Trophoblast cell (in vitro differentiated cells and primary cell): ENCODE measurements at regions not wholly inside any gene's neighbourhood (a gene's known extent, or its start where the extent isn't known, plus 50 kb on each side); places are given as distances from the start of the nearest gene placed in this dataset.

Source experiments
- DNase-seq, 2 donors: peaks; one replicate each; pipeline ENCODE4 v3.0.0-alpha.2; 2016
- H2AFZ ChIP-seq: 2 replicates; pipeline ENCODE4 v1.6.1; 2013; ENCODE audit warnings: low read length, moderate library complexity, mild to moderate bottlenecking; ENCODE audit not compliant: insufficient read depth, poor library complexity
- H2AK5ac ChIP-seq: 2 replicates; pipeline ENCODE4 v1.6.1; 2013; ENCODE audit warnings: mild to moderate bottlenecking, low read length
- H2BK120ac ChIP-seq: 2 replicates; pipeline ENCODE4 v1.6.1; 2013; ENCODE audit warnings: low read length, mild to moderate bottlenecking, moderate library complexity; ENCODE audit not compliant: insufficient read depth, poor library complexity
- H2BK12ac ChIP-seq: 2 replicates; pipeline ENCODE4 v1.6.1; 2013; ENCODE audit warnings: mild to moderate bottlenecking, low read length, moderate library complexity
- H2BK5ac ChIP-seq: 2 replicates; pipeline ENCODE4 v1.6.1; 2013; ENCODE audit warnings: low read length, low read depth, moderate library complexity, mild to moderate bottlenecking; ENCODE audit not compliant: poor library complexity
- H3K14ac ChIP-seq: 2 replicates; pipeline ENCODE4 v1.6.1; 2013; ENCODE audit warnings: mild to moderate bottlenecking, low read length
- H3K18ac ChIP-seq: 2 replicates; pipeline ENCODE4 v1.6.1; 2013; ENCODE audit warnings: mild to moderate bottlenecking, low read length
- H3K23ac ChIP-seq: 2 replicates; pipeline ENCODE4 v1.6.1; 2013; ENCODE audit warnings: low read length
- H3K27ac ChIP-seq: 2 replicates; pipeline ENCODE4 v1.5.1; 2013; ENCODE audit warnings: low read depth, mild to moderate bottlenecking, inconsistent platforms, low read length, moderate library complexity
- H3K27me3 ChIP-seq: 2 replicates; pipeline ENCODE4 v1.6.1; 2013; ENCODE audit warnings: inconsistent platforms, mild to moderate bottlenecking, low read length, moderate library complexity; ENCODE audit not compliant: insufficient read depth
- H3K36me3 ChIP-seq, 2 experiments: 1 replicate in 1 of 2; 2 replicates in 1 of 2; pipeline ENCODE4 v1.6.1; 2013; ENCODE audit warnings: low read length in 2 of 2, mild to moderate bottlenecking in 2 of 2, moderate library complexity in 1 of 2; ENCODE audit not compliant: insufficient read depth in 2 of 2, control insufficient read depth in 1 of 2
- H3K4ac ChIP-seq: 2 replicates; pipeline ENCODE4 v1.6.1; 2013; ENCODE audit warnings: low read depth, mild to moderate bottlenecking, low read length, moderate library complexity
- H3K4me1 ChIP-seq, 2 experiments: 1 replicate in 1 of 2; 2 replicates in 1 of 2; pipeline ENCODE4 v1.6.1; 2013; ENCODE audit warnings: low read length in 2 of 2, mild to moderate bottlenecking in 2 of 2, moderate library complexity in 1 of 2; ENCODE audit not compliant: insufficient read depth in 2 of 2, control insufficient read depth in 1 of 2
- H3K4me2 ChIP-seq: 2 replicates; pipeline ENCODE4 v1.6.1; 2013; ENCODE audit warnings: inconsistent platforms, mild to moderate bottlenecking, low read length, moderate library complexity
- H3K4me3 ChIP-seq: 2 replicates; pipeline ENCODE4 v1.5.1; 2013; ENCODE audit warnings: mild to moderate bottlenecking, low read depth, low read length, inconsistent platforms
- H3K79me1 ChIP-seq: one replicate; pipeline ENCODE4 v1.6.1; 2013; ENCODE audit warnings: low read length
- H3K79me2 ChIP-seq: 2 replicates; pipeline ENCODE4 v1.6.1; 2013; ENCODE audit warnings: low read length, mild to moderate bottlenecking; ENCODE audit not compliant: control insufficient read depth, insufficient read depth, poor library complexity
- H3K9ac ChIP-seq: 2 replicates; pipeline ENCODE4 v1.6.1; 2013; ENCODE audit warnings: mild to moderate bottlenecking, low read length
- H3K9me3 ChIP-seq: 2 replicates; pipeline ENCODE4 v1.6.1; 2013; ENCODE audit warnings: low read depth, mild to moderate bottlenecking, control low read depth, inconsistent platforms, low read length; ENCODE audit not compliant: insufficient read depth
- H4K12ac ChIP-seq: 2 replicates; pipeline ENCODE4 v1.6.1; 2013; ENCODE audit warnings: low read depth, mild to moderate bottlenecking, low read length, moderate library complexity
- H4K8ac ChIP-seq: 2 replicates; pipeline ENCODE4 v1.6.1; 2013; ENCODE audit warnings: low read depth, mild to moderate bottlenecking, low read length, moderate library complexity
- H4K91ac ChIP-seq: one replicate; pipeline ENCODE4 v1.6.1; 2013; ENCODE audit warnings: low read depth, mild to moderate bottlenecking, low read length, moderate library complexity
- WGBS: extraction: QIAGEN DNeasy Blood & Tissue Kit; methylation state at CpG from one replicate; pipeline ENCODE4 v1.1.7; 2013; ENCODE audit warnings: missing lambda C conversion rate; ENCODE audit not compliant: insufficient read length, insufficient coverage; ENCODE audit errors: extremely low coverage; 5-methylcytosine and 5-hydroxymethylcytosine counted together

DNA sequence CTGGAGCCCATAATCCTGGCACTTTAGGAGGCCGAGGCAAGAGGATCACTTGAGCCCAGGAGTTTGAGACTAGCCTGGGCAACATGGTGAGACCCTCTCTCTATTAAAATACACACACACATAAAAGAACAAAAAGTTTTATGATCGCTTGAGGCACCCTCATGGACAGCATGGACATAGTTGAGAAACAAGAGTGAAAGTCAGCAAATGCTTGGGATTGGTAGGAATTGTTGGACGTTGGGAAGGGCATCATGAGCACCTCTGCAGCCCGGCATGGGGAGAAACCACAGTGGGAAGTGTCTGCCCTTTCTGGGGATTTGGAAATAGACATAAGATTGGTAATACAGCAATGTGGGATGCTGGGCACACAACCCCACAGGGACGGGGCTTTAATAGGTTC lies 231.9 kb upstream of the FOXN3 start:
- no peak for DNase-seq
- WGBS, result no CpG with 5 or more reads among the region's 5 CpGs
- Histone ChIP-seq H3K36me3 (no peaks in the 10 kb centered on the region), H3K9ac (no peak overlapping the region), H3K4ac (no peak overlapping the region), H3K9me3 (no peaks in the 10 kb centered on the region), H2AK5ac (no peak overlapping the region), H4K8ac (no peak overlapping the region), H3K14ac (no peak overlapping the region), H2BK120ac (no peak overlapping the region), H3K27me3 (no peaks in the 10 kb centered on the region), H3K4me1 (no peaks in the 10 kb centered on the region), H2AFZ (no peak overlapping the region), H2BK5ac (no peak overlapping the region), H3K23ac (no peak overlapping the region), H4K12ac (no peak overlapping the region), H3K18ac (no peak overlapping the region), H3K4me3 (no peak overlapping the region), H3K27ac (no peak overlapping the region), H2BK12ac (no peak overlapping the region), H3K4me2 (no peak overlapping the region), H3K79me1 (no peaks in the 10 kb centered on the region), H4K91ac (no peak overlapping the region), H3K79me2 (no peaks in the 10 kb centered on the region)

- Histone ChIP-seq H3K4ac (no peak overlapping the region), H2AFZ (no peak overlapping the region), H2BK12ac (no peak overlapping the region), H3K79me1 (no peaks in the 10 kb centered on the region), H3K79me2 (no peaks in the 10 kb centered on the region), H2BK120ac (no peak overlapping the region), H3K14ac (no peak overlapping the region), H3K27ac (no peak overlapping the region), H2BK5ac (no peak overlapping the region), H3K4me1 (no peaks in the 10 kb centered on the region), H3K9me3 (no peaks in the 10 kb centered on the region), H3K36me3 (no peaks in the 10 kb centered on the region), H3K23ac (no peak overlapping the region), H4K12ac (no peak overlapping the region), H4K8ac (no peak overlapping the region), H3K4me3 (no peak overlapping the region), H3K27me3 (no peaks in the 10 kb centered on the region), H3K18ac (no peak overlapping the region), H3K9ac (no peak overlapping the region), H3K4me2 (no peak overlapping the region), H4K91ac (no peak overlapping the region), H2AK5ac (no peak overlapping the region)
- no CpG with 5 or more reads among the region's 3 CpGs for WGBS
- no peak for DNase-seq
Observed at GRCh38 chr14:89648510-89648909, 231.5 kb upstream of the FOXN3 start.

GRCh38 chr14:89646971-89647370 lies 229.9 kb upstream of the FOXN3 start:
- H3K14ac ChIP-seq, result no peak overlapping the region
- H3K79me2 ChIP-seq, result no peaks in the 10 kb centered on the region
- H2AK5ac ChIP-seq, result no peak overlapping the region
- no peak for DNase-seq
- H3K4me3 ChIP-seq, result no peak overlapping the region
- H3K23ac ChIP-seq, result no peak overlapping the region
- H3K9ac ChIP-seq, result no peak overlapping the region
- no peak overlapping the region for H2BK12ac ChIP-seq
- H3K4ac ChIP-seq, result no peak overlapping the region
- H3K9me3 ChIP-seq, result no peaks in the 10 kb centered on the region
- H2BK120ac ChIP-seq, result no peak overlapping the region
- no peak overlapping the region for H2BK5ac ChIP-seq
- H3K27ac ChIP-seq, result no peak overlapping the region
- no peaks in the 10 kb centered on the region for H3K36me3 ChIP-seq
- H4K91ac ChIP-seq, result no peak overlapping the region
- H3K27me3 ChIP-seq, result no peaks in the 10 kb centered on the region
- no CpG with 5 or more reads among the region's 1 CpG for WGBS
- no peak overlapping the region for H2AFZ ChIP-seq
- no peaks in the 10 kb centered on the region for H3K4me1 ChIP-seq
- no peak overlapping the region for H4K8ac ChIP-seq
- H3K79me1 ChIP-seq, result no peaks in the 10 kb centered on the region
- no peak overlapping the region for H3K18ac ChIP-seq
- H3K4me2 ChIP-seq, result no peak overlapping the region
- no peak overlapping the region for H4K12ac ChIP-seq

DNA sequence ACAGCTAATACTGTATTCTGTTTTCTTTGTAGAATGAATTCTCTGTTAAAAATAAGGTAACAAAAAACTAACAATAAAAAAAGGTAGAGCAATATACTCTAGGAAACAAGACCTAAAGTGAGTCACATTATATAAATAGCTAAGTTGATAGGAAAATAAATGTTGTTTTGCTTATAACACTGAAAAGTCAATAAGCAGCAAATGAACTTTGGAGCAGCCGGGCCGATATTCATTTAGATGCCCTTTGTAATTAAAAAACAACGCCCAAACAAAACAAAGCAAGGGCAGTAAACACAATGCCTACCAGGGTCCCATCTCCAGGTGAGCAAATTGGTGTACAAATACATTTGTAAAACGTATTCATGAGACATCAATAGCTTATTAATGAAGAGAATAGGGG lies 227.6 kb upstream of the FOXN3 start:
- DNase-seq, result no peak
- H3K36me3 ChIP-seq, result no peaks in the 10 kb centered on the region
- no peak overlapping the region for H2AFZ ChIP-seq
- H3K4me2 ChIP-seq, result no peak overlapping the region
- no peak overlapping the region for H3K18ac ChIP-seq
- no peaks in the 10 kb centered on the region for H3K79me2 ChIP-seq
- no peak overlapping the region for H4K12ac ChIP-seq
- no peak overlapping the region for H3K4ac ChIP-seq
- no peak overlapping the region for H3K14ac ChIP-seq
- H3K9me3 ChIP-seq, result no peaks in the 10 kb centered on the region
- no peak overlapping the region for H4K91ac ChIP-seq
- WGBS, result no CpG with 5 or more reads among the region's 4 CpGs
- no peak overlapping the region for H2BK120ac ChIP-seq
- H3K27me3 ChIP-seq, result no peaks in the 10 kb centered on the region
- no peak overlapping the region for H3K4me3 ChIP-seq
- H4K8ac ChIP-seq, result no peak overlapping the region
- H2AK5ac ChIP-seq, result no peak overlapping the region
- H3K79me1 ChIP-seq, result no peaks in the 10 kb centered on the region
- H3K4me1 ChIP-seq, result no peaks in the 10 kb centered on the region
- no peak overlapping the region for H3K23ac ChIP-seq
- H2BK5ac ChIP-seq, result no peak overlapping the region
- no peak overlapping the region for H3K27ac ChIP-seq
- H3K9ac ChIP-seq, result no peak overlapping the region
- no peak overlapping the region for H2BK12ac ChIP-seq
